ENCODE measurements at regions not wholly inside any gene's neighbourhood (a gene's known extent, or its start where the extent isn't known, plus 50 kb on each side); places are given as distances from the start of the nearest gene placed in this dataset.

GRCh38 chr14:21894003-21894897 is 220.6 kb upstream of the OR4E1 start:
- TF ChIP-seq, protein P1, sequence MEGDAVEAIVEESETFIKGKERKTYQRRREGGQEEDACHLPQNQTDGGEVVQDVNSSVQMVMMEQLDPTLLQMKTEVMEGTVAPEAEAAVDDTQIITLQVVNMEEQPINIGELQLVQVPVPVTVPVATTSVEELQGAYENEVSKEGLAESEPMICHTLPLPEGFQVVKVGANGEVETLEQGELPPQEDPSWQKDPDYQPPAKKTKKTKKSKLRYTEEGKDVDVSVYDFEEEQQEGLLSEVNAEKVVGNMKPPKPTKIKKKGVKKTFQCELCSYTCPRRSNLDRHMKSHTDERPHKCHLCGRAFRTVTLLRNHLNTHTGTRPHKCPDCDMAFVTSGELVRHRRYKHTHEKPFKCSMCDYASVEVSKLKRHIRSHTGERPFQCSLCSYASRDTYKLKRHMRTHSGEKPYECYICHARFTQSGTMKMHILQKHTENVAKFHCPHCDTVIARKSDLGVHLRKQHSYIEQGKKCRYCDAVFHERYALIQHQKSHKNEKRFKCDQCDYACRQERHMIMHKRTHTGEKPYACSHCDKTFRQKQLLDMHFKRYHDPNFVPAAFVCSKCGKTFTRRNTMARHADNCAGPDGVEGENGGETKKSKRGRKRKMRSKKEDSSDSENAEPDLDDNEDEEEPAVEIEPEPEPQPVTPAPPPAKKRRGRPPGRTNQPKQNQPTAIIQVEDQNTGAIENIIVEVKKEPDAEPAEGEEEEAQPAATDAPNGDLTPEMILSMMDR (IDR thresholded peaks at IDR 0.05): peak in 1 of 6 experiments; percentile 7
- no peak for TF ChIP-seq POLR2A (IDR thresholded peaks at IDR 0.05)
